ENCODE measurements at regions not wholly inside any gene's neighbourhood (a gene's known extent, or its start where the extent isn't known, plus 50 kb on each side); places are given as distances from the start of the nearest gene placed in this dataset.

- Histone ChIP-seq H3K14ac (ENCODE audit: insufficient read depth, low read length) (no peak overlapping the region), H3K18ac (ENCODE audit: insufficient read length, low read depth, low read length) (no peak overlapping the region), H3T11ph (ENCODE audit: low read length) (no peak overlapping the region), H2BK5ac (ENCODE audit: insufficient read length, low read length) (no peak overlapping the region), H4K8ac (replicated peaks; ENCODE audit: insufficient read length, low read depth, low read length) (no peak overlapping the region), H3K27me3 (ENCODE audit: insufficient read depth, low read length) (no peaks in the 10 kb centered on the region), H3K79me1 (ENCODE audit: insufficient read depth, low read depth, low read length, poor library complexity, severe bottlenecking) (no peaks in the 10 kb centered on the region), H2BK20ac (ENCODE audit: low read depth, low read length, poor library complexity, severe bottlenecking) (no peak overlapping the region), H3K4me1 (ENCODE audit: insufficient read depth, low read length) (no peaks in the 10 kb centered on the region), H3K4me2 (ENCODE audit: insufficient read depth, insufficient read length, low read length) (no peak overlapping the region), H3K23me2 (ENCODE audit: insufficient read length, low read depth, low read length, poor library complexity, severe bottlenecking) (no peaks in the 10 kb centered on the region), H3K9ac (ENCODE audit: extremely low read depth, insufficient read length, low read length) (no peak overlapping the region), H3K23ac (ENCODE audit: insufficient read length, low read depth, low read length) (no peak overlapping the region), H2BK12ac (ENCODE audit: insufficient read length, low read depth, low read length) (no peak overlapping the region), H3K56ac (ENCODE audit: insufficient read length, low read depth, low read length) (no peak overlapping the region), H2AFZ (ENCODE audit: low read length) (no peak overlapping the region), H3K9me3 (ENCODE audit: control insufficient read depth, low read depth, low read length) (no peaks in the 10 kb centered on the region), H2BK15ac (ENCODE audit: low read depth, low read length) (no peak overlapping the region), H3K79me2 (ENCODE audit: insufficient read depth, low read length) (no peaks in the 10 kb centered on the region), H2BK120ac (ENCODE audit: low read depth, low read length, poor library complexity, severe bottlenecking) (no peak overlapping the region), H2AK5ac (ENCODE audit: insufficient read length, low read length) (no peak overlapping the region), H3K4ac (ENCODE audit: low read depth, low read length) (no peak overlapping the region), H4K20me1 (ENCODE audit: control insufficient read depth, insufficient read depth, insufficient read length) (no peaks in the 10 kb centered on the region), H4K5ac (ENCODE audit: insufficient read length, low read depth, low read length) (no peak overlapping the region), H4K91ac (ENCODE audit: insufficient read length, low read depth, low read length) (no peak overlapping the region), H3K27ac (ENCODE audit: insufficient read length, low read depth, low read length) (no peak overlapping the region)
- DNase-seq = no peak
- no CpG with 5 or more reads among the region's 3 CpGs for WGBS (ENCODE audit: extremely low coverage, insufficient read length, low lambda C conversion rate)
- Mint-ChIP-seq H3K4me1 (peaks cover 4% of the 10 kb centered on the region in 2 experiments; a peak in 3 of 4 replicates), H3K4me3 (no peak overlapping the region), H3K36me3 (ENCODE audit: insufficient read depth in 1 of 3, low read depth in 3 of 3) (no peaks in the 10 kb centered on the region), H3K27me3 (ENCODE audit: low read depth) (peaks cover 22% of the 10 kb centered on the region), H3K27ac (no peak overlapping the region), H3K9me3 (no peaks in the 10 kb centered on the region)
- TF ChIP-seq CTCF (conservative IDR thresholded peaks at IDR 0.05) = no peak
These were observed 2218.8 kb downstream of the PCDH9 start for GRCh38 chr13:65011378-65011777.
